ENCODE measurements at regions not wholly inside any gene's neighbourhood (a gene's known extent, or its start where the extent isn't known, plus 50 kb on each side); places are given as distances from the start of the nearest gene placed in this dataset.

DNA sequence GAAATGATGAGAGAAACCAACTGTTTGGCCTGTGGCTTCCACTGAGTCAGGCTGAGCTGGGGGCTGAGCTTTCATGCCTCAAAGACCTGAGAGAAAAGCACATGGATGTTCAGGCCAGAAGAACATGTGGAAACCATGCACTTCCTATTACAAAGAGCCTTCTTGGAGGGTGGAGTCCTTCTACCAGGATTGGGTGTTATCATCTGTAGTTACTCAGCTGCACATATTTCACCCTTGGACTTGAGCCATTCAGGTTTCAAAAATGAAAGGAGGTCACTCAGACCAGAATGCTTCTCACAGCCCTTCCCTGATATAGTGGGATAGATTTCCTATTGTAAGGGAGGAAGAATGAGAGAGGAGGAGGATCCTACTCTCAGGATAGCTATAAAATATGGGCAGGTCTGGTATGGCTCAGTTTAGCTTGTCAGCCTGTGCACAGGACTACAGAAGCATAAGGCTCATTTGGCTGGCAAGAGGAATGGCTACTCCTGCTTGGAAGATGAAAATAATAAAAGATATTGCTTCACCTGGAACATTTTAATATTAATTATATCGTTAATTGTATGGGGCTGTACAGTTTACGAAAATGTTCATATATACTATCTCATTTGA lies 173.6 kb upstream of the TMC3 start:
- Mint-ChIP-seq H3K4me1 (no peaks in the 10 kb centered on the region), H3K9me3 (ENCODE audit: low read depth) (no peaks in the 10 kb centered on the region), H3K4me3 (no peak overlapping the region), H3K27me3 (peaks cover 3% of the 10 kb centered on the region), H3K27ac (no peak overlapping the region), H3K36me3 (no peaks in the 10 kb centered on the region)
- ATAC-seq, result no peak
- CTCF ChIA-PET, result interaction anchor here (0.6 to 1.2 kb wide), 2 partner anchors 34 to 69 kb away, joined by 3 read pairs; no protein-coding TSS in a partner anchor
- DNase-seq, result no peak

DNA sequence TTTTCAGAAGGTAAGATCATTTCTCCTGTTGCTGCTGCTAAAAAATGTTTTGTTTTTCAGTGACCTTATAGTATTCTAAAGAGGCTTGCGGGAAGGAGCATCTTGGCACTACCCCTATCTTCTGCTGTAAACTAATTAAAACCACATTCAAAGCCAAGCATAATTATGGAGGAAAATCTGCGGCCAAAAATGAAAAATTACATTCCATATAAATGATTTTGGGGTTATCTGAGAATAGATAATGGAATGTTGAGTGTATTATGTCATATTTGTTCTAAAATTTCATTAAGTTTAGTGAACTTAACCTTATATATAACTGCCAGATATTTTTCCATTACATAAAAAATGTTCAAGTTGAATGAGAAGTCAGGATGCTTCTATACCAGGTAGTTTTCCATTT lies 170.4 kb upstream of the TMC3 start:
- Mint-ChIP-seq H3K27ac (no peak overlapping the region), H3K9me3 (ENCODE audit: low read depth) (no peaks in the 10 kb centered on the region), H3K4me1 (no peaks in the 10 kb centered on the region), H3K4me3 (no peak overlapping the region), H3K36me3 (no peaks in the 10 kb centered on the region), H3K27me3 (peaks cover 3% of the 10 kb centered on the region)
- DNase-seq (no peak), ATAC-seq (no peak)
- CTCF ChIA-PET, result no interaction called here

DNA sequence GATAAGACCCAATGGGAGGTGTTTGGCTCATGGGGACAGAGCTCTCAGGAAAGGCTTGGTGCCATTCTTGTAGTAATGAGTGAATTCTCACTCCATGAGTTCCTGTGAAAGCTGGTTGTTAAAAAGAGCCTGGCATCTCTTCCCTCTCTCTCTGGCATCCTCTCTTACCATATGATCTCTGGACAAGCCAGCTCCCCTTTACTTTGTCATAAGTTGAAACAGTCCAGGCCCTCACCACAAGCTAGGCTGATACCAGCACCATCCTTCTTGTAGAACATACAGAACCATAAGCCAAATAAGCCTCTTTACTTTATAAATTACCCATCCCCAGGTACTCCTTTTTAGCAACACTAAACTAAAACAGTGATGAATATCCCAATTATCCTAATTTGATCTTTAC lies 166.9 kb upstream of the TMC3 start:
- DNase-seq, result no peak

DNA sequence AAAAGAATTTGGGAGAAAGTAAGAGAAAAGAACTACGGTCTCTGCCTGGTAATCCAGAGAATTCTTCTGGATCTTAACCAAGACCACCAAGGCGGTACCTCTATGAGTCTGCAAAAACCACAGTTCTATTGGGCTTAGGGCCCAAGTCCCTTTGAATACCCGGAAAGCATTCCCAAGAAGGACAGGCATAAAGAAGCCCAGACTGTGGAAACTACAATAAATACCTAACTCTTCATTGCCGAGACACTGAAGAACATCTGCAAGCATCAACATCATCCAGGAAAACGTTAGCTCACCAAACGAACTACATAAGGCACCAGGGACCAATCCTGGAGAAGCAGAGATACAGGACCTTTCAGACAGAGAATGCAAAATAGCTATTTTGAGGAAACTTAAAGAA lies 162.3 kb upstream of the TMC3 start:
- no peak overlapping the region for H3K4me3 Mint-ChIP-seq
- H3K9me3 Mint-ChIP-seq (ENCODE audit: low read depth), result no peaks in the 10 kb centered on the region
- H3K4me1 Mint-ChIP-seq, result no peaks in the 10 kb centered on the region
- CTCF ChIA-PET, result no interaction called here
- H3K36me3 Mint-ChIP-seq, result no peaks in the 10 kb centered on the region
- ATAC-seq (no peak), DNase-seq (no peak)
- no peak overlapping the region for H3K27ac Mint-ChIP-seq
- peaks cover 11% of the 10 kb centered on the region for H3K27me3 Mint-ChIP-seq

More for the DNA sequence above, 166.9 kb upstream of the TMC3 start:
- CTCF ChIA-PET, result no interaction called here
- ATAC-seq, result no peak
- Mint-ChIP-seq H3K9me3 (ENCODE audit: low read depth) (no peaks in the 10 kb centered on the region), H3K4me3 (no peak overlapping the region), H3K27ac (no peak overlapping the region), H3K36me3 (no peaks in the 10 kb centered on the region), H3K4me1 (no peaks in the 10 kb centered on the region), H3K27me3 (peaks cover 11% of the 10 kb centered on the region)

GRCh38 chr15:81534124-81534523 lies 160.1 kb upstream of the TMC3 start:
- no peak for DNase-seq
- Mint-ChIP-seq H3K4me1 (no peaks in the 10 kb centered on the region), H3K27me3 (peaks cover 11% of the 10 kb centered on the region), H3K36me3 (no peaks in the 10 kb centered on the region), H3K27ac (no peak overlapping the region), H3K4me3 (no peak overlapping the region), H3K9me3 (ENCODE audit: low read depth) (no peaks in the 10 kb centered on the region)
- CTCF ChIA-PET, result no interaction called here
- ATAC-seq, result no peak

DNA sequence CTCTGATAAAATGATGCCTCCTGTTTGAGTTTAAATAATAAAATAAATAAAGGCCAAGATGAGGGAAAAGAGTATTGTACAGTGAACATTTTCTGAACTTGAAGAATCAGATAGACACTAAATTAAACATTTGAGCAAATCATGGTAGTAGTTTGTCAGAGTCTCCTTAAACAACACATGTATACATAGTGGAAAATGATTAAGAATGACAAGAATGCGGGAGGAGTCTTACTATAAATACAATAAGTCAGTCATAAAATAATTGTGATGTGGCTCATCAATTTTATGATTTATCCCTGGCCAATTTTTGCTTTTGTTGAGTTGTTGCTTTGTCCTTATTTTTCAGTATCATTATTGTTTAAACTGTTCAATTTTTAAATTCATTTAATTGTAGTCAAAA lies 158.0 kb upstream of the TMC3 start:
- H3K4me1 Mint-ChIP-seq, result no peaks in the 10 kb centered on the region
- CTCF ChIA-PET, result no interaction called here
- H3K9me3 Mint-ChIP-seq (ENCODE audit: low read depth), result no peaks in the 10 kb centered on the region
- no peak overlapping the region for H3K4me3 Mint-ChIP-seq
- H3K27ac Mint-ChIP-seq, result no peak overlapping the region
- H3K27me3 Mint-ChIP-seq, result peaks cover 1% of the 10 kb centered on the region
- DNase-seq, result no peak
- no peak for ATAC-seq
- no peaks in the 10 kb centered on the region for H3K36me3 Mint-ChIP-seq

DNA sequence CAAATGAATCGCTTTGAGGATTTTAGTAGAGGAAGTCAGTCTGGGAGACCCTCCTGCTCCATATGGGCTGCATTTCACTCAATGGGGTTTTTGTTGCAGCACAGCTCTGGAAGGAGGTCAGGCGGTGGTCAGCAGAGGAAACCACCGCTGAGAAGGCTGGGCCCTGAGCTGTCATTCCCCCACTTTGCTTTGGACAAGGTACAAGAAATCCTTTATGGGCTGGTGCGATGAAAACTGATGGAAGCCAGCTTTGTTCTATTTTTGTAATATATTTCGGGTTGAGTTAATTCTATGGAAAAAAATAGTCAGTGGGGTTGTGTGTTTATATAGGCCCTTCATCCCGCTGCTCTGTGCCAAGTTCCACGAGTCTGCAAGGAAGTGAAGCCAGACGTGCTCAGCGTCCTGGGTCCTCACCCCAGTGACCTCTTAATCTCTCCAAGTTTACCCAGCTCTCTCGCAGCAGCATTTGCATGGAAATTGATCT lies 157.1 kb upstream of the TMC3 start:
- H3K9me3 Mint-ChIP-seq (ENCODE audit: low read depth), result no peaks in the 10 kb centered on the region
- no peaks in the 10 kb centered on the region for H3K4me1 Mint-ChIP-seq
- no peak overlapping the region for H3K27ac Mint-ChIP-seq
- no peaks in the 10 kb centered on the region for H3K36me3 Mint-ChIP-seq
- ATAC-seq (no peak), DNase-seq (no peak)
- CTCF ChIA-PET, result no interaction called here
- H3K4me3 Mint-ChIP-seq, result no peak overlapping the region
- no peaks in the 10 kb centered on the region for H3K27me3 Mint-ChIP-seq

DNA sequence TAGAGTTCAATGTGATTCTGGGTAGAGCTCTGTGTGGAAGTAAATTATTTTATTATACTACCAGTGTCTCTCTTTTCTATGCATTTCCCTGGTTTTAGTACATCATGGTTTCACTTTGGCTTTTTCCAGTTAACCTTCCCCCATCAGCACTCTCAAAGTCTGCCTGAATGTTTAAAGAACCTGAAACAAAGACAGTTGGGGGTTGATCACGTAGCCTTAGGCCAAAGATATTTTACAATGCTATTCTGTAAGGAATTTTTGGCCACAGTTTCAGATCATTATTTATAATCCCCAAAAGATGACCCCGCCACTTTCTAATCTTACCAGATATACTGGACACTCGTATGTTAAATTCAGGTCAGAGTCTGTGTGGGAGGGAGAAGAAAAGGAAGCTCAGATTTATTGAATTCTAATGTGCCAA lies 156.3 kb upstream of the TMC3 start:
- Mint-ChIP-seq H3K36me3 (no peaks in the 10 kb centered on the region), H3K4me3 (no peak overlapping the region), H3K9me3 (ENCODE audit: low read depth) (no peaks in the 10 kb centered on the region), H3K27ac (no peak overlapping the region), H3K4me1 (no peaks in the 10 kb centered on the region), H3K27me3 (no peaks in the 10 kb centered on the region)
- CTCF ChIA-PET, result no interaction called here
- DNase-seq (no peak), ATAC-seq (no peak)

- DNase-seq (no peak), ATAC-seq (no peak)
- H3K36me3 Mint-ChIP-seq, result no peaks in the 10 kb centered on the region
- no peaks in the 10 kb centered on the region for H3K9me3 Mint-ChIP-seq (ENCODE audit: low read depth)
- no peak overlapping the region for H3K27ac Mint-ChIP-seq
- no peaks in the 10 kb centered on the region for H3K4me1 Mint-ChIP-seq
- CTCF ChIA-PET, result no interaction called here
- H3K4me3 Mint-ChIP-seq, result no peak overlapping the region
- peaks cover 3% of the 10 kb centered on the region for H3K27me3 Mint-ChIP-seq
These were observed 155.5 kb upstream of the TMC3 start for GRCh38 chr15:81529481-81529880.

- Mint-ChIP-seq H3K27ac (no peak overlapping the region), H3K4me3 (no peak overlapping the region), H3K36me3 (no peaks in the 10 kb centered on the region), H3K9me3 (ENCODE audit: low read depth) (no peaks in the 10 kb centered on the region), H3K27me3 (peaks cover 5% of the 10 kb centered on the region), H3K4me1 (no peaks in the 10 kb centered on the region)
- DNase-seq (no peak), ATAC-seq (no peak)
- CTCF ChIA-PET, result no interaction called here
These were observed 152.0 kb upstream of the TMC3 start for GRCh38 chr15:81526029-81526428.

DNA sequence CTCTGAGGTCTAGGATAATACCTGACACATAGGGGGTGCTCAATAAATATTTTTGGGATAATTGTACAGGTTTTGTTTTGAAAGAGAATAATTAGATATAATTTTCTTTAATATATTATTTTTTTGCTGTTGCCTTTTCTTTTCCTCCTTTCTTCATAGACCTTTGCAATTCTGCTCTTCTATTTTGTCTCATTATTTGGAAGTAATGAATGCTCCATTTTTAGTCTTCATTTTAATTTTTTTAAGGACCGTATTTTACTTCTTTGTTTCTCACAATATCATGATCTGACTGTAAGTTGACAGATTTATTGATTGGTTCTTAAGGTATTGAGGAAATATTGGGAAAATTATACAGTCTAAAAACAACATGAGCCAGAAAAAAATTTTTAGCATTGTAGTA lies 150.5 kb upstream of the TMC3 start:
- ATAC-seq, result no peak
- Mint-ChIP-seq H3K4me3 (no peak overlapping the region), H3K36me3 (no peaks in the 10 kb centered on the region), H3K9me3 (ENCODE audit: low read depth) (no peaks in the 10 kb centered on the region), H3K27me3 (peaks cover 5% of the 10 kb centered on the region), H3K4me1 (no peaks in the 10 kb centered on the region), H3K27ac (no peak overlapping the region)
- CTCF ChIA-PET, result no interaction called here
- DNase-seq, result no peak

- no peaks in the 10 kb centered on the region for H3K36me3 Mint-ChIP-seq
- H3K27ac Mint-ChIP-seq, result no peak overlapping the region
- H3K27me3 Mint-ChIP-seq, result peaks cover 5% of the 10 kb centered on the region
- ATAC-seq, result no peak
- no peak overlapping the region for H3K4me3 Mint-ChIP-seq
- no peak for DNase-seq
- CTCF ChIA-PET, result no interaction called here
- H3K4me1 Mint-ChIP-seq, result no peaks in the 10 kb centered on the region
- no peaks in the 10 kb centered on the region for H3K9me3 Mint-ChIP-seq (ENCODE audit: low read depth)
These were observed 149.9 kb upstream of the TMC3 start for GRCh38 chr15:81523867-81524266.

GRCh38 chr15:81520480-81520879 lies 146.5 kb upstream of the TMC3 start:
- CTCF ChIA-PET, result no interaction called here
- ATAC-seq (no peak), DNase-seq (no peak)
- H3K27ac Mint-ChIP-seq, result no peak overlapping the region
- H3K27me3 Mint-ChIP-seq, result peaks cover 15% of the 10 kb centered on the region
- no peaks in the 10 kb centered on the region for H3K9me3 Mint-ChIP-seq (ENCODE audit: low read depth)
- no peak overlapping the region for H3K4me3 Mint-ChIP-seq
- H3K36me3 Mint-ChIP-seq, result no peaks in the 10 kb centered on the region
- no peaks in the 10 kb centered on the region for H3K4me1 Mint-ChIP-seq

DNA sequence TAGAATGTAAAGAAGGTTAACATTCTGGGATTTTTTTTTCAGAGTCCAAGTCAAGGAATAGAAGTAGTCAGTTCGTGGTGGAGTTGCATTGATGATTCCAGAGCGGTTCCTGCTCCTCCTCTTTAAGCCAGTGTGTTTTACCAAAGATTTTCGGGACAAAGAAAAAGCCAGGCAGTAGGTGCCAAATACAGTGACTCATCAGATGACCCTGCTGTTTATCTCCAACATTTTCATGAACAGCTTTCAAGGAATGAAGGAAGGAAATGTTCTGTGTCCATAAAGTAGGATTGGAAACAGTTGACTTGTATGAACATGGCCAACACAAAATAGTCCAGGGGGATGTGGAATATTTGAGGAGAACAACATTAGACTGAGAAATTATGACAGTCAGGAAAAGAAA lies 142.4 kb upstream of the TMC3 start:
- no peaks in the 10 kb centered on the region for H3K9me3 Mint-ChIP-seq (ENCODE audit: low read depth)
- DNase-seq (no peak), ATAC-seq (no peak)
- peaks cover 16% of the 10 kb centered on the region for H3K27me3 Mint-ChIP-seq
- no peak overlapping the region for H3K4me3 Mint-ChIP-seq
- CTCF ChIA-PET, result no interaction called here
- no peaks in the 10 kb centered on the region for H3K4me1 Mint-ChIP-seq
- H3K27ac Mint-ChIP-seq, result no peak overlapping the region
- no peaks in the 10 kb centered on the region for H3K36me3 Mint-ChIP-seq

DNA sequence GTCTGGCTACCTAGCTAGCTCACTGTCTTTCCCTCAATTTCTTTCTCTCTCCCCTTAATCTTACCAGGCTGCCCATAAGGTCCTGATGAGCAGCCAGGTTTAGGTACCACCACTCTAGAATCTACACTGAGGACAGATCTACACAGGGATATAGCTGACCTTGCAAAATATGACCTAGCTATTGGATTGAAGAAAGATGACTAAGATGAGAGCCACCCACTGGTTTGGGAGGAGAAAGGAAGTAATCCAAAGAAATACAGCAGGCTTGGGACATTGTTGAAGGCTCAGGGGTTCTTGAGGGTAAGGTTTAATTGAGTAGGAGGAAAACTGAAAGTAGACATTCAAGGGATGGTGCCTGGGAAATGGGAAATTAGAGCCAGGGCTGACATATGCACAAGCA lies 142.0 kb upstream of the TMC3 start:
- Mint-ChIP-seq H3K36me3 (no peaks in the 10 kb centered on the region), H3K27me3 (peaks cover 16% of the 10 kb centered on the region), H3K4me1 (no peaks in the 10 kb centered on the region), H3K9me3 (ENCODE audit: low read depth) (no peaks in the 10 kb centered on the region), H3K27ac (no peak overlapping the region), H3K4me3 (no peak overlapping the region)
- CTCF ChIA-PET, result no interaction called here
- ATAC-seq (no peak), DNase-seq (no peak)

Data from activated CD8-positive, alpha-beta memory T cell treated with anti-CD3 and anti-CD28 coated beads, Interleukin-2, amount 10 ng/mL, durations not matched to agents 7 days and 5 days (primary cell).